K562 (cell line): ENCODE measurements at regions not wholly inside any gene's neighbourhood (a gene's known extent, or its start where the extent isn't known, plus 50 kb on each side); places are given as distances from the start of the nearest gene placed in this dataset.

Experiments
- ATAC-seq: fragments of 200-7000 bp; cut with Tn5 transposase; 3 replicates; pipeline ENCODE4 v1.9.1; 2020; ENCODE audit warnings: moderate library complexity
- BruUV-seq: library from RNA; stranded (reverse); fragments of 400-500 nt; replicated peaks from 2 replicates; lab custom pipeline; 2021; lab: Mats Ljungman, UMichigan
- CTCF ChIA-PET: fragments of 300-600 bp; formaldehyde crosslinking; extraction: SDS; loops from one replicate; lab custom pipeline; 2021; ENCODE audit warnings: low intra/inter-chr PET ratio; lab: Yijun Ruan, JAX
- POLR2A ChIA-PET: fragments of 300-600, 350-650 bp; sonication (Branson Sonifier 250); formaldehyde crosslinking; extraction: SDS; loops from one replicate; lab custom pipeline; 2021; ENCODE audit warnings: antibody characterized with exemption, inconsistent platforms; lab: Yijun Ruan, JAX
- DNase-seq, 4 experiments: peaks; one replicate each; pipeline versions ENCODE4 v3.0.0 to v3.0.0-alpha.2; 2011 to 2018; ENCODE audit warnings: low spot score in 3 of 4, mixed read lengths in 3 of 4; ENCODE audit errors: extremely low read depth in 1 of 4
- FAIRE-seq: peaks from 2 replicates; lab custom pipeline; 2011; peaks lifted over from hg19 to GRCh38; lab: Jason Lieb, UNC
- H2AFZ ChIP-seq: 2 replicates; pipeline ENCODE4 v1.6.0; 2011; ENCODE audit warnings: low read depth, low read length, control low read depth, inconsistent platforms
- H3K27ac ChIP-seq: fragments of 200-600 bp; 3 replicates; pipeline ENCODE4 v1.8.0; 2011; ENCODE audit warnings: low read depth, mild to moderate bottlenecking, control low read depth, inconsistent platforms, low read length, moderate library complexity, mixed read lengths; ENCODE audit errors: extremely low read depth
- H3K27me3 ChIP-seq, 2 experiments: fragments of 300-600 bp in 1 of 2; 2 replicates in 1 of 2; 3 replicates in 1 of 2; pipeline versions ENCODE4 v1.6.0 to v1.8.0; 2011; ENCODE audit warnings: inconsistent platforms in 2 of 2, low read length in 2 of 2, mild to moderate bottlenecking in 1 of 2, mixed read lengths in 1 of 2, moderate library complexity in 1 of 2; ENCODE audit not compliant: control insufficient read depth in 2 of 2, insufficient read depth in 2 of 2
- H3K36me3 ChIP-seq: fragments of 300-600 bp; 3 replicates; pipeline ENCODE4 v1.8.0; 2011; ENCODE audit warnings: mild to moderate bottlenecking, low read length, inconsistent platforms; ENCODE audit not compliant: control insufficient read depth, insufficient read depth
- H3K4me1 ChIP-seq, 2 experiments: fragments of 200-600 bp in 1 of 2; replicated peaks in 1 of 2; 2 replicates in 1 of 2; 3 replicates in 1 of 2; pipeline versions ENCODE4 v1.5.1 to v1.8.0; 2011; ENCODE audit warnings: inconsistent platforms in 2 of 2, low read length in 2 of 2, mild to moderate bottlenecking in 1 of 2, mixed read lengths in 1 of 2, moderate library complexity in 1 of 2; ENCODE audit not compliant: control insufficient read depth in 2 of 2, insufficient read depth in 2 of 2
- H3K4me2 ChIP-seq: 2 replicates; pipeline ENCODE4 v1.6.1; 2011; ENCODE audit warnings: low read length, control low read depth, inconsistent platforms, mixed read lengths; ENCODE audit not compliant: insufficient read depth
- H3K4me3 ChIP-seq: fragments of 200-600 bp; sonication (generic), shearing (Covaris generic); 2 replicates; pipeline ENCODE4 v1.5.1; 2016; ENCODE audit warnings: control low read depth, inconsistent platforms
- H3K79me2 ChIP-seq: fragments of 200-600 bp; 3 replicates; pipeline ENCODE4 v1.8.0; 2011; ENCODE audit warnings: low read length, inconsistent platforms; ENCODE audit not compliant: control insufficient read depth, insufficient read depth
- H3K9ac ChIP-seq, 2 experiments: 2 replicates each; pipeline versions ENCODE4 v1.6.0 to v1.6.1; 2011; ENCODE audit warnings: low read depth in 2 of 2, low read length in 2 of 2, control low read depth in 1 of 2, inconsistent platforms in 1 of 2, mild to moderate bottlenecking in 1 of 2, mixed read lengths in 1 of 2; ENCODE audit not compliant: insufficient read depth in 1 of 2
- H3K9me1 ChIP-seq: one replicate; pipeline ENCODE4 v1.6.0; 2011; ENCODE audit warnings: inconsistent platforms, mild to moderate bottlenecking, low read length, moderate library complexity; ENCODE audit not compliant: control insufficient read depth, insufficient read depth
- H3K9me3 ChIP-seq: replicated peaks from 2 replicates; pipeline ENCODE4 v1.5.1; 2011; ENCODE audit warnings: low read depth, low read length, inconsistent platforms; ENCODE audit not compliant: control insufficient read depth, insufficient read depth
- H4K20me1 ChIP-seq: replicated peaks from 2 replicates; pipeline ENCODE4 v1.6.1; 2011; ENCODE audit warnings: low read length, inconsistent platforms, mixed read lengths; ENCODE audit not compliant: control insufficient read depth, insufficient read depth
- ARHGAP35 ChIP-seq: fragments of 450-650 bp; IDR thresholded peaks from 2 replicates; pipeline ENCODE4 v1.6.1; 2018; ENCODE audit not compliant: partially characterized antibody
- CTBP1 ChIP-seq: fragments of 450-650 bp; IDR thresholded peaks from 2 replicates; pipeline ENCODE4 v1.6.1; 2016; ENCODE audit warnings: borderline replicate concordance
- ELF1 ChIP-seq: fragments of 200-800 bp; sonication (Bioruptor generic); IDR thresholded peaks from 2 replicates; pipeline ENCODE4 v1.6.1; 2016; ENCODE audit warnings: missing genetic modification characterization, missing compliant biosample characterization
- FOXM1 ChIP-seq, 2 experiments: fragments of 450-650 bp in 1 of 2; sonication (generic) in 1 of 2; formaldehyde crosslinking in 1 of 2; IDR thresholded peaks; 2 replicates each; pipeline versions ENCODE4 v1.6.1 to v1.9.0; 2017 to 2022; ENCODE audit warnings: low read depth in 2 of 2, mild to moderate bottlenecking in 2 of 2, missing genetic modification reagents in 1 of 2, moderate library complexity in 1 of 2
- HCFC1 ChIP-seq: IDR thresholded peaks from 2 replicates; pipeline ENCODE4 v1.6.1; 2012; ENCODE audit warnings: low read depth, low read length, improper control_type of control experiment
- MCM7 ChIP-seq, 2 experiments: fragments of 450-650 bp; IDR thresholded peaks; 2 replicates each; pipeline ENCODE4 v1.6.1; 2016 to 2018
- RAD21 ChIP-seq, 2 experiments: fragments of 250-450 bp in 1 of 2; fragments of 450-650 bp in 1 of 2; sonication (Bioruptor Pico) in 1 of 2; formaldehyde crosslinking in 1 of 2; IDR thresholded peaks in 1 of 2; conservative IDR thresholded peaks in 1 of 2; 2 replicates each; pipeline versions ENCODE4 v1.4.0 to v1.8.0; 2020 to 2022; ENCODE audit warnings: mild to moderate bottlenecking in 2 of 2, moderate library complexity in 1 of 2
- TEAD2 ChIP-seq: fragments of 450-650 bp; IDR thresholded peaks from 2 replicates; pipeline ENCODE4 v1.6.1; 2016; ENCODE audit warnings: missing genetic modification characterization, control low read depth, missing compliant biosample characterization
- ZNF717 ChIP-seq: fragments of 250-450 bp; sonication (Bioruptor Pico); IDR thresholded peaks from 2 replicates; pipeline ENCODE4 v1.5.0; 2021
- WGBS: fragments of 100-300 bp; shearing (Covaris generic); methylation state at CpG from one replicate; pipeline ENCODE4 v1.1.6; 2016; ENCODE audit warnings: low coverage, mixed read lengths; ENCODE audit not compliant: insufficient coverage; ENCODE audit errors: missing lambda C conversion rate; 5-methylcytosine and 5-hydroxymethylcytosine counted together
- in situ Hi-C: fragments of 300-500 bp; cut with MboI; formaldehyde crosslinking; loops from 4 replicates; pipeline ENCODE4 v1.15.0; 2018; ENCODE audit warnings: inconsistent platforms, mixed read lengths
- intact Hi-C: fragments of 100-400 bp; cut with micrococcal nuclease; formaldehyde crosslinking; loops from 2 replicates; pipeline ENCODE4 v1.14.2; 2022
- TF ChIP-seq, protein P1 (sequence below): sonication (generic); formaldehyde crosslinking; IDR thresholded peaks from 2 replicates; pipeline ENCODE4 v1.8.0; 2023; ENCODE audit warnings: missing genetic modification reagents, mild to moderate bottlenecking, borderline replicate concordance

DNA sequence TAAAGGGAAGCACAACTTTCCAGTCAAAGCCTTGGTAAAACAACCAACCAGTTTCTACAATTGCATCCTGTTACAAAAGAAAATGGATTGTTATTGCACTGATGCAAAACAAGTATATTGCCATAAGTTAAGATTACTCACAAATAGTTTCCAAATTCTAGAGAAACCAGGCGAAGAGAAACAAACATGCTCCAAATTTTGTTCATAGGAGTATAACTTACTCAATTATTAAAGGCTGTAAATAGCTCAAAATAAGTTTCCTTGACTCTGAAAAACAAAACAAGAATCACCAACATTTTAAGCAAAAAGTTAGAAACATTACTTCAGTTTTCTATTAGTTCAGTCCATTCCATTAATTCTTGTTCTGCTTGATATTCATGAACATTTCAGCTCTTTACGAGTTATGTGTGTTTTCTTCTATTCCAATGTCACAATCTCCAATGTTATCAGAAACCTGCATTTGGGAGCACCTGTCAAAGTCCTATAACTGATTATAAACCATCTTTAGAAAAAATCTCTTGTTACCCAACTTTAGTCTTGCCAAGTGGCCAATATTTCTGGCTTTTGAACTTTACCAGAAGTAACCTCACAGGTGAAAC lies 137.9 kb upstream of the THBS2 start:
- no peaks in the 10 kb centered on the region for H3K4me1 ChIP-seq
- 0% methylated on average over 2 of the region's 2 CpGs for WGBS
- CTCF ChIA-PET = no interaction called here
- H3K36me3 ChIP-seq = no peaks in the 10 kb centered on the region
- H3K9me1 ChIP-seq = no peaks in the 10 kb centered on the region
- in situ Hi-C loops (no loop called here), intact Hi-C loops (no loop called here)
- H3K27me3 ChIP-seq = peaks cover 10 to 38% of the 10 kb centered on the region in 2 experiments; a peak in 3 of 5 replicates
- H2AFZ ChIP-seq = no peak overlapping the region
- BruUV-seq = no TSS peak
- H4K20me1 ChIP-seq = no peaks in the 10 kb centered on the region
- no peak overlapping the region for H3K4me3 ChIP-seq
- no peak overlapping the region for H3K27ac ChIP-seq
- H3K9ac ChIP-seq = no peak overlapping the region
- no peaks in the 10 kb centered on the region for H3K79me2 ChIP-seq
- DNase-seq (no peak), FAIRE-seq (peak; percentile 15), ATAC-seq (no peak)
- POLR2A ChIA-PET = no interaction called here
- H3K4me2 ChIP-seq = no peak overlapping the region
- TF ChIP-seq, protein P1, sequence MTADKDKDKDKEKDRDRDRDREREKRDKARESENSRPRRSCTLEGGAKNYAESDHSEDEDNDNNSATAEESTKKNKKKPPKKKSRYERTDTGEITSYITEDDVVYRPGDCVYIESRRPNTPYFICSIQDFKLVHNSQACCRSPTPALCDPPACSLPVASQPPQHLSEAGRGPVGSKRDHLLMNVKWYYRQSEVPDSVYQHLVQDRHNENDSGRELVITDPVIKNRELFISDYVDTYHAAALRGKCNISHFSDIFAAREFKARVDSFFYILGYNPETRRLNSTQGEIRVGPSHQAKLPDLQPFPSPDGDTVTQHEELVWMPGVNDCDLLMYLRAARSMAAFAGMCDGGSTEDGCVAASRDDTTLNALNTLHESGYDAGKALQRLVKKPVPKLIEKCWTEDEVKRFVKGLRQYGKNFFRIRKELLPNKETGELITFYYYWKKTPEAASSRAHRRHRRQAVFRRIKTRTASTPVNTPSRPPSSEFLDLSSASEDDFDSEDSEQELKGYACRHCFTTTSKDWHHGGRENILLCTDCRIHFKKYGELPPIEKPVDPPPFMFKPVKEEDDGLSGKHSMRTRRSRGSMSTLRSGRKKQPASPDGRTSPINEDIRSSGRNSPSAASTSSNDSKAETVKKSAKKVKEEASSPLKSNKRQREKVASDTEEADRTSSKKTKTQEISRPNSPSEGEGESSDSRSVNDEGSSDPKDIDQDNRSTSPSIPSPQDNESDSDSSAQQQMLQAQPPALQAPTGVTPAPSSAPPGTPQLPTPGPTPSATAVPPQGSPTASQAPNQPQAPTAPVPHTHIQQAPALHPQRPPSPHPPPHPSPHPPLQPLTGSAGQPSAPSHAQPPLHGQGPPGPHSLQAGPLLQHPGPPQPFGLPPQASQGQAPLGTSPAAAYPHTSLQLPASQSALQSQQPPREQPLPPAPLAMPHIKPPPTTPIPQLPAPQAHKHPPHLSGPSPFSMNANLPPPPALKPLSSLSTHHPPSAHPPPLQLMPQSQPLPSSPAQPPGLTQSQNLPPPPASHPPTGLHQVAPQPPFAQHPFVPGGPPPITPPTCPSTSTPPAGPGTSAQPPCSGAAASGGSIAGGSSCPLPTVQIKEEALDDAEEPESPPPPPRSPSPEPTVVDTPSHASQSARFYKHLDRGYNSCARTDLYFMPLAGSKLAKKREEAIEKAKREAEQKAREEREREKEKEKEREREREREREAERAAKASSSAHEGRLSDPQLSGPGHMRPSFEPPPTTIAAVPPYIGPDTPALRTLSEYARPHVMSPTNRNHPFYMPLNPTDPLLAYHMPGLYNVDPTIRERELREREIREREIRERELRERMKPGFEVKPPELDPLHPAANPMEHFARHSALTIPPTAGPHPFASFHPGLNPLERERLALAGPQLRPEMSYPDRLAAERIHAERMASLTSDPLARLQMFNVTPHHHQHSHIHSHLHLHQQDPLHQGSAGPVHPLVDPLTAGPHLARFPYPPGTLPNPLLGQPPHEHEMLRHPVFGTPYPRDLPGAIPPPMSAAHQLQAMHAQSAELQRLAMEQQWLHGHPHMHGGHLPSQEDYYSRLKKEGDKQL = no peak
- TF ChIP-seq FOXM1 (IDR thresholded peaks at IDR 0.05; ENCODE audit: low read depth) (no peak), FOXM1 (CRISPR knock-in tag; IDR thresholded peaks at IDR 0.05; ENCODE audit: low read depth) (no peak), ARHGAP35 (no peak), CTBP1 (no peak), TEAD2 (tag) (no peak), ZNF717 (CRISPR knock-in tag) (no peak), HCFC1 (no peak), MCM7 (IDR thresholded peaks at IDR 0.05) (no peak), ELF1 (no peak), RAD21 (CRISPR knock-in tag; conservative IDR thresholded peaks at IDR 0.05 in 1 of 2, IDR thresholded peaks at IDR 0.05 in 1 of 2) (no peak)
- H3K9me3 ChIP-seq = no peaks in the 10 kb centered on the region
